Spinal cord (tissue), 9 donors: ENCODE measurements at regions not wholly inside any gene's neighbourhood (a gene's known extent, or its start where the extent isn't known, plus 50 kb on each side); places are given as distances from the start of the nearest gene placed in this dataset.
A peak's percentile ranks its signal among the peaks of the same experiment; 100 is the strongest.

Source experiments
- DNase-seq, 6 donors: peaks; one replicate each; pipeline versions ENCODE4 v3.0.0 to v3.0.0-alpha.2; 2013 to 2015; ENCODE audit warnings: low spot score in 6 of 6, low read depth in 4 of 6
- H3K27ac ChIP-seq: one replicate; pipeline ENCODE4 v1.5.1; 2013; ENCODE audit warnings: low read depth, low read length, control low read depth
- H3K27me3 ChIP-seq: one replicate; pipeline ENCODE4 v1.6.1; 2013; ENCODE audit warnings: low read length; ENCODE audit not compliant: control insufficient read depth, insufficient read depth
- H3K36me3 ChIP-seq: one replicate; pipeline ENCODE4 v1.6.1; 2013; ENCODE audit warnings: low read length; ENCODE audit not compliant: control insufficient read depth, insufficient read depth
- H3K4me1 ChIP-seq: one replicate; pipeline ENCODE4 v1.6.1; 2013; ENCODE audit warnings: low read length; ENCODE audit not compliant: control insufficient read depth, insufficient read depth
- H3K4me3 ChIP-seq: one replicate; pipeline ENCODE4 v1.5.1; 2013; ENCODE audit warnings: low read depth, low read length, control low read depth
- H3K9me3 ChIP-seq: one replicate; pipeline ENCODE4 v1.6.1; 2013; ENCODE audit warnings: low read length; ENCODE audit not compliant: control insufficient read depth, insufficient read depth
- WGBS: methylation state at CpG from one replicate; pipeline ENCODE4 v1.1.5; 2013; ENCODE audit warnings: missing lambda C conversion rate; ENCODE audit not compliant: insufficient coverage; 5-methylcytosine and 5-hydroxymethylcytosine counted together
- donor health status: healthy.

DNA sequence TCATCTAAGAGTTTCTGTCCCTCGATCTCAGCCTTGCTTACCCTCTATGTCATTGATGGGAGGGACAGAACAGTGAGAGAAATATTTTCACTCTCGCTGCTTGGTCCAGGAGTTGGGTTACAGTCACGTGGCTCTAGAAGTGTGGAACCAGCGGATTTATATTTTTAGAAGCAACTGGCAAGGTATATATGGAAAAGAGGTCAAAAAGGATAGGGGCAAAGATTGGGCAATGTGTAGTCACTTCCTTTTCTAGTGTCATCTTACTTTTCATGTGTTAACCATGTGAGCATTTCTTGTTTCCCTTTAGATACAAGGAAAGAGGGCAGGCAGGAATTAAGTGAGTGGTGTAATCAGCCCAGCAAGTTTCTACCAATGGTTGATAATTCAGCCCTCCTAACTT is 111.5 kb upstream of the ZNF366 start:
- DNase-seq, result no peak
- WGBS, result 70% methylated on average over 3 of the region's 4 CpGs
- no peak overlapping the region for H3K4me3 ChIP-seq
- no peak overlapping the region for H3K27ac ChIP-seq
- peaks cover 1% of the 10 kb centered on the region for H3K9me3 ChIP-seq
- H3K27me3 ChIP-seq, result no peaks in the 10 kb centered on the region
- H3K36me3 ChIP-seq, result no peaks in the 10 kb centered on the region
- no peaks in the 10 kb centered on the region for H3K4me1 ChIP-seq

DNA sequence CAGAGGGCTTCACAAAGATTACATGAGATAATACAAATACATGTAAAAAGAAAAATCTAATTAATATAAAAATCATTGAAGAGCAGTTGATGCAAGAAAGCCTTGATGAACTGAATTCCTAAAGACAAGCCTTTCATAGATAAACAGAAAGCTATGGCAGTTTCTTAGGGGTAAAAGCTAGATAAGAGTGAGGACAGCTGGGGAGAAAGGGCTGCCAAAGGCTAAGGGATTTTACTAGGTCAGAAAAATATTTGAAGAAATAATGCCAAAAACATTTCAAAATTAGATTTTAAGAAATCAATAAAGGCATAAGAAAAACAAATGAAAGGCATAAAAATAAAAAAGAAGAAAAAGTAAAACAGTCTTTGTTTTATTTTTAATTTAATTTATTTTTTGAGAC is 107.9 kb upstream of the ZNF366 start:
- Histone ChIP-seq H3K4me3 (no peak overlapping the region), H3K9me3 (peaks cover 1% of the 10 kb centered on the region)
- DNase-seq, result no peak

DNA sequence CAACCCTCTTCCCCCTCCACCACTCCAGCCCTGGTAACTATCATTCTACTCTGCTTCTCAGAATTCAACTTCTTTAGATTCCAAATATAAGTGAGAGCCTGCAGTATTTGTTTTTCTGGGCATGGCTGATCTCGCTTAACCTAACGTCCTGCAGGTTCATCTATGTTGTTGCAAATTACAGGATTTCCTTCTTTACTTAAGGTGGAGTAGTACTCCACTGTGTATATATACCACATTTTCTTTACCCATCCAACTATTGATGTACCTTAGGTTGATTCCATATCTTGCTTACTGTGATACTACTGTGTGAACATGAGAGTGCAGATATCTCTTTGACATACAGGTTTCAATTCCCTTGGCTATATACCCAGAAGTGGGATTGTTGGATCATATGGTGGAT is 106.3 kb upstream of the ZNF366 start:
- no peak overlapping the region for H3K4me3 ChIP-seq
- H3K27me3 ChIP-seq, result no peaks in the 10 kb centered on the region
- no peaks in the 10 kb centered on the region for H3K36me3 ChIP-seq
- peaks cover 9% of the 10 kb centered on the region for H3K4me1 ChIP-seq
- H3K27ac ChIP-seq, result no peak overlapping the region
- no CpG with 5 or more reads among the region's 2 CpGs for WGBS
- no peak for DNase-seq
- no peaks in the 10 kb centered on the region for H3K9me3 ChIP-seq

More for the DNA sequence above, 107.9 kb upstream of the ZNF366 start:
- H3K27me3 ChIP-seq, result no peaks in the 10 kb centered on the region
- H3K4me1 ChIP-seq, result peaks cover 6% of the 10 kb centered on the region
- H3K36me3 ChIP-seq, result no peaks in the 10 kb centered on the region
- no peak overlapping the region for H3K27ac ChIP-seq

DNA sequence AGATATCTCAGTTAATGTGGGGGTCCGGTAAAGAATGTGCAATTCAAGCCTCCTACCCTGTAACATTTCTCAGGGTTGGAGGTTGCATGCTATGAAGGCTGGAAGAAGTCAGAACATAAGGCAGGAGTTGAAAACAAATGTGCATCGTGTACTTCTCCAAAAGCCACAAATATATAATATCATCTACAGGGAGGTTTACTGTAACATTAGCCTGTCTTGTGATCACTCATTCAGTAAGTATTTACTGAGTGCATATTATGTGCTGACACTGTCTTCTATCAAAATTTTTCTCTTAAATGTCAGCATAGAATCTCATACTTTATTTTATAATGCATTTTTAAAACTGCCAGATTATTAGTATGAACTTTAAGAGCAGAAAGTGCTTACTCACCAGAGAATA is 105.6 kb upstream of the ZNF366 start:
- DNase-seq, result no peak
- Histone ChIP-seq H3K36me3 (no peaks in the 10 kb centered on the region), H3K4me3 (no peak overlapping the region), H3K4me1 (peaks cover 13% of the 10 kb centered on the region), H3K9me3 (no peaks in the 10 kb centered on the region), H3K27me3 (no peaks in the 10 kb centered on the region), H3K27ac (no peak overlapping the region)
- WGBS, result no CpG with 5 or more reads among the region's 2 CpGs

DNA sequence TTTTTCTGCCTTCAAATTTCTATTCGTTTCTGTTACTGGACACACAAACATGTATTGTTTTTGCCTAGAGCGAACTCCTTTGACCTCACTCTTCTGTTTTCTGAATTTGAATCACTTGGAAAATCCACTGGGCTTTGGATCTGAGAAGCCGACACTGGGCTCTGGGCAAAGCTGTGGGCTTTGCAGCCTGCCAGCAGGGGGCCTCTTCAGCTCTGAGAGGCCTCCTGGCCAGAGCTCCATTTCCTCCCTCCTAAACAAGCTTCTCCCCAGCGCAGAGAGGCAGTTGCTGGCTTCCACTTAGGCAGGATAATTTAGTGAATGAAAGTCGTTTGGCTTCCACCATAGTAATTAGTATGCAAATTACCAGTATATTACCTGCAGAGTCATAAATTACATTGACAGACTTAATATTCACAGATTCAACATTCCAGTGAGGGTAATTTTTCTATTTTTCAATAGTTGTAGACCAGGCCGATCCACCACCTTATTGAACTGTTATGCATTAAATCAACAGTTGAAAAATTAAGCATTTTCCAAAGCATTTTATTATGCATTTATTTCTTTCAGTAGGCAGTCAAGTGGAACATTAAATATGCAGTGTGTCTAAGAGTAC is 104.0 kb upstream of the ZNF366 start:
- no peaks in the 10 kb centered on the region for H3K36me3 ChIP-seq
- H3K9me3 ChIP-seq, result no peaks in the 10 kb centered on the region
- H3K4me3 ChIP-seq, result no peak overlapping the region
- 8% methylated on average over 3 of the region's 6 CpGs for WGBS
- DNase-seq, result peak; percentile 58 to 96 (median 69)
- H3K27me3 ChIP-seq, result no peaks in the 10 kb centered on the region
- peaks cover 13% of the 10 kb centered on the region for H3K4me1 ChIP-seq
- H3K27ac ChIP-seq, result no peak overlapping the region

DNA sequence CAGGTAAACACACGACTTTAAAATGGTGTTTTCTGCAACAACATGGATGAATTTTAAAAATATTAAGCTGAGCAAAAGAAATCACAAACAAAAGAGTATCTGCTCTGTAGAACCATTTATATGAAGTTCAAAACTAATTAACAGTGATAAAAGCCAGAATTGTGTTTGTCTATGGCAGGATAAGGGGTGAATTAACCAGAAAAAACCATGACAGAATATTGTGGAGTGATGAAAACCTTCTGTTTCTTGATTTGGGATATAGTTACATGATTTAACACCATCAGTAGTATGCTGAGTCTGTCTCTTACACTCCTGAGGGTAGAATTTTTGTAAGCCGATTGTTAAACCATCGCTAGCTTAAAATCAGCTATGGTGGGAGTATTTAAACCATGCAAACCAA is 101.7 kb upstream of the ZNF366 start:
- no peaks in the 10 kb centered on the region for H3K36me3 ChIP-seq
- H3K27me3 ChIP-seq, result no peaks in the 10 kb centered on the region
- H3K4me1 ChIP-seq, result peaks cover 17% of the 10 kb centered on the region
- no peak overlapping the region for H3K4me3 ChIP-seq
- no peak for DNase-seq
- no CpG with 5 or more reads among the region's 3 CpGs for WGBS
- no peaks in the 10 kb centered on the region for H3K9me3 ChIP-seq
- H3K27ac ChIP-seq, result no peak overlapping the region

DNA sequence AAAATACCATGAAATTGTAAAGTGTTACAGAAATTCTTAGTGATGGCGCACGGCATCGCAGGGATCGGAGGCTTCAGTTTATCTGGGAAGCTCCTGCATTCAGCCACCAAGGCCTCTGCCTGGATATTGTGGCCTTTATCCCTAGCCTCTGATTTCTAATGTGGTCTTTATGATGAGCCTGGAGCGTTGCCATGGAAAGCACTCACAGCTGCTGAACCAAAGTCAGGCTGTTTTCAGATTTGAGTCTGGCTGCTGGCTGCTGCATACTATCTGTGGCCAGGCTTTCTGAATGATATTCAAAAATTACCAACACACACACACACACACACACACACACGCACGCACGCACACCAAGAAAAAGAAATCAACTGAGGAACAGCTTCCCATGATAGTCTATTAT is 101.1 kb upstream of the ZNF366 start:
- H3K27me3 ChIP-seq, result no peaks in the 10 kb centered on the region
- H3K4me3 ChIP-seq, result no peak overlapping the region
- DNase-seq, result peak; percentile 49 to 93 (median 60)
- no peaks in the 10 kb centered on the region for H3K36me3 ChIP-seq
- H3K4me1 ChIP-seq, result peaks cover 17% of the 10 kb centered on the region
- H3K27ac ChIP-seq, result peak overlapping the region; percentile 37
- WGBS, result 53% methylated on average over 5 of the region's 8 CpGs
- no peaks in the 10 kb centered on the region for H3K9me3 ChIP-seq

DNA sequence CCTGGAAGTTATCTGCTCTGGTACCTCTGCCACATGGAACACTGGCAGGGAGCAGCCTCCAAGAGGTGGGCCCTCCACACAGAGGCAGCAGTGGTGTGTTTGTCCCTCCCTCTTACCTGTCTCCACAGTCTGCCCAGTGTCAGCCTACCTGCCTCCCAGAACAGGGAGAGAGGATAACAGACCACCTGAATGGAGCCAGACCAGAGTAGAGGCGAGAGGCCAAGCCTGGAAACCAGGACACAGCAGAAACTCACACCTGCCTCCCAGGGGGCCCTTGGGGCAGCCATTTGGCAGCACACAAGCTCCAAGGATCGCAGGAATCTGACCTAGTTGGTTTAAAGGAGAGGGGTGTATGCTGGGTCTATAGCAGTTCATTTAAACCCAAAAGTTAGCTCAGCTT is 100.2 kb upstream of the ZNF366 start:
- DNase-seq, result no peak
- Histone ChIP-seq H3K9me3 (no peaks in the 10 kb centered on the region), H3K27ac (no peak overlapping the region), H3K27me3 (no peaks in the 10 kb centered on the region), H3K4me3 (no peak overlapping the region), H3K4me1 (peaks cover 17% of the 10 kb centered on the region), H3K36me3 (no peaks in the 10 kb centered on the region)
- WGBS, result no CpG with 5 or more reads among the region's 2 CpGs

DNA sequence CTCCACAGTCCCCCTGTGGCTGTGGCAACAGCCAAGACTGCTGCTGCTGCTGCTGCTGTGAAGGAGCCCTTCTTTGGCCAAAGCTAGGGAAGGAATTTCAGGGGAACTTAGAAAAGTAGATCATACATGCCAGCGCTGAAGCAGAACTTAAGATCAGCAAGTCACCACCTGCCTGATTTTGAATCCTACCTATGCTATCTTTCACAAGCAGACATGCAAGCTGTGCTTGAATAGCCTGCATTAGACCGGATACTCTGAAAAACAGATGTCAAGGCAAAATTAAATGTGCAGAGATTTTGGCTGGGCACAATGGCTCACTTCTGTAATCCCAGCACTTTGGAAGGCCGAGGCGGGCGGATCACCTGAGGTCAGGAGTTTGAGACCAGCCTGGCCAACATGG is 99.3 kb upstream of the ZNF366 start:
- Histone ChIP-seq H3K27ac (no peak overlapping the region), H3K9me3 (no peaks in the 10 kb centered on the region), H3K27me3 (no peaks in the 10 kb centered on the region), H3K36me3 (no peaks in the 10 kb centered on the region), H3K4me3 (no peak overlapping the region), H3K4me1 (peaks cover 17% of the 10 kb centered on the region)
- no peak for DNase-seq
- WGBS, result 100% methylated on average over 2 of the region's 5 CpGs

DNA sequence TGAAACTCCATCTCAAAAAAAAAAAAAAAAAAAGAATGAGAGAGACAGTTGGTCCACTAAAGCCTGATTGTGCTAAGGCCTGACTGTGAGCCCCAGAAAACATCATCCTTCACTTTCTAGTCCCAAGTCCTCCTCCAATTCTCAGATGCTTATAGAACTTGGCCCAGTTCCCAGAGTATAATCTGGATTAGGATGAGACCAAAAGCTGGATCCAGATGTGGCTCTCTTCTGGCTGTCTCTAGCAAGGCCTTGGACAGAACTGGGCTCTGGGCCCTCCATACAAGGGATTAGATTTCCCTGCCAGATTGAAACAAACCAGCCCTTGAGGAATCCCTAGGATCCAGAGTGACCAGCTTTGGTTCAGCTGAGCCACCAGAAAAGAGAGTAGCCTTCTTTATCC is 98.4 kb upstream of the ZNF366 start:
- no peak overlapping the region for H3K27ac ChIP-seq

More for the DNA sequence above, 98.4 kb upstream of the ZNF366 start:
- H3K4me1 ChIP-seq, result peaks cover 12% of the 10 kb centered on the region
- H3K9me3 ChIP-seq, result no peaks in the 10 kb centered on the region
- no peaks in the 10 kb centered on the region for H3K27me3 ChIP-seq
- no peak for DNase-seq
- H3K4me3 ChIP-seq, result no peak overlapping the region
- no peaks in the 10 kb centered on the region for H3K36me3 ChIP-seq
